ENCODE measurements at regions not wholly inside any gene's neighbourhood (a gene's known extent, or its start where the extent isn't known, plus 50 kb on each side); places are given as distances from the start of the nearest gene placed in this dataset.

GRCh38 chr2:7292154-7292691 lies 375.0 kb downstream of the RNF144A start:
- TF ChIP-seq, protein P1, sequence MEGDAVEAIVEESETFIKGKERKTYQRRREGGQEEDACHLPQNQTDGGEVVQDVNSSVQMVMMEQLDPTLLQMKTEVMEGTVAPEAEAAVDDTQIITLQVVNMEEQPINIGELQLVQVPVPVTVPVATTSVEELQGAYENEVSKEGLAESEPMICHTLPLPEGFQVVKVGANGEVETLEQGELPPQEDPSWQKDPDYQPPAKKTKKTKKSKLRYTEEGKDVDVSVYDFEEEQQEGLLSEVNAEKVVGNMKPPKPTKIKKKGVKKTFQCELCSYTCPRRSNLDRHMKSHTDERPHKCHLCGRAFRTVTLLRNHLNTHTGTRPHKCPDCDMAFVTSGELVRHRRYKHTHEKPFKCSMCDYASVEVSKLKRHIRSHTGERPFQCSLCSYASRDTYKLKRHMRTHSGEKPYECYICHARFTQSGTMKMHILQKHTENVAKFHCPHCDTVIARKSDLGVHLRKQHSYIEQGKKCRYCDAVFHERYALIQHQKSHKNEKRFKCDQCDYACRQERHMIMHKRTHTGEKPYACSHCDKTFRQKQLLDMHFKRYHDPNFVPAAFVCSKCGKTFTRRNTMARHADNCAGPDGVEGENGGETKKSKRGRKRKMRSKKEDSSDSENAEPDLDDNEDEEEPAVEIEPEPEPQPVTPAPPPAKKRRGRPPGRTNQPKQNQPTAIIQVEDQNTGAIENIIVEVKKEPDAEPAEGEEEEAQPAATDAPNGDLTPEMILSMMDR (conservative IDR thresholded peaks at IDR 0.05; ENCODE audit: low read depth, low read length): no peak
- Histone ChIP-seq H3K36me3 (ENCODE audit: insufficient read depth) (no peaks in the 10 kb centered on the region), H3K4me1 (ENCODE audit: low read depth, poor library complexity, severe bottlenecking) (no peaks in the 10 kb centered on the region), H4K20me1 (ENCODE audit: insufficient read depth) (no peaks in the 10 kb centered on the region), H3K27me3 (ENCODE audit: insufficient read depth, low read depth) (no peaks in the 10 kb centered on the region), H3K4me3 (IDR thresholded peaks at IDR 0.05; ENCODE audit: insufficient read depth, low read depth, low read length) (no peak overlapping the region), H3K4me2 (no peak overlapping the region), H2AFZ (ENCODE audit: low read depth) (no peak overlapping the region), H3K79me2 (ENCODE audit: insufficient read depth, low read depth) (no peaks in the 10 kb centered on the region), H3K9ac (no peak overlapping the region), H3K27ac (no peak overlapping the region)

- Histone ChIP-seq H3K4me1 (ENCODE audit: low read depth, poor library complexity, severe bottlenecking) (no peaks in the 10 kb centered on the region), H3K4me2 (no peak overlapping the region), H3K9ac (no peak overlapping the region), H3K27ac (no peak overlapping the region), H3K27me3 (ENCODE audit: insufficient read depth, low read depth) (no peaks in the 10 kb centered on the region), H3K4me3 (IDR thresholded peaks at IDR 0.05; ENCODE audit: insufficient read depth, low read depth, low read length) (no peak overlapping the region), H2AFZ (ENCODE audit: low read depth) (no peak overlapping the region), H4K20me1 (ENCODE audit: insufficient read depth) (no peaks in the 10 kb centered on the region), H3K36me3 (ENCODE audit: insufficient read depth) (no peaks in the 10 kb centered on the region), H3K79me2 (ENCODE audit: insufficient read depth, low read depth) (no peaks in the 10 kb centered on the region)
- TF ChIP-seq, protein P1 (conservative IDR thresholded peaks at IDR 0.05; ENCODE audit: low read depth, low read length): no peak
These were observed 392.4 kb downstream of the RNF144A start for GRCh38 chr2:7309582-7309981.

DNA sequence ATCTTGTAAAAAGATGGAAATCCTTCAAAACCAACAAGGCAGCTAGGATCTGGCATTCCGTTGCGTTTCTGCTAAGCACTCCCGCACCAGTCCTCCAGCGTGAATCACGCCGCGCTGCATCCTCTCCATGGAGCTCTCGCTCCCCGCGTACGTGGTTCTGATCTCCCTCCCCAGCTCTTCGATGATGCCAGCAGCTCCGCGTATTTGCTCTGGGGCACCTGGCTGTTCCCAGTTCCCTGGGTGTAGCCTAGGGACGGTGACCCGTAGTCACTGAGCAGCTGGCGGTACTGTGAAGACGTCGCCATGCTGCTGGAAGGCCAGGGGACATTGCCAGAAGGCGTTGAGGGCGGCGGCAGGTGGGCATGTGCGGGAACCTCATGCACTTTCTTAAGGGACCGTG lies 407.5 kb downstream of the RNF144A start:
- H3K27me3 ChIP-seq (ENCODE audit: insufficient read depth, low read depth): no peaks in the 10 kb centered on the region
- no peak overlapping the region for H3K4me2 ChIP-seq
- H3K36me3 ChIP-seq (ENCODE audit: insufficient read depth): no peaks in the 10 kb centered on the region
- H4K20me1 ChIP-seq (ENCODE audit: insufficient read depth): no peaks in the 10 kb centered on the region
- no peak overlapping the region for H3K9ac ChIP-seq
- no peaks in the 10 kb centered on the region for H3K79me2 ChIP-seq (ENCODE audit: insufficient read depth, low read depth)
- H3K4me1 ChIP-seq (ENCODE audit: low read depth, poor library complexity, severe bottlenecking): no peaks in the 10 kb centered on the region
- TF ChIP-seq, protein P1 (conservative IDR thresholded peaks at IDR 0.05; ENCODE audit: low read depth, low read length): no peak
- H3K27ac ChIP-seq: no peak overlapping the region
- H3K4me3 ChIP-seq (IDR thresholded peaks at IDR 0.05; ENCODE audit: insufficient read depth, low read depth, low read length): no peak overlapping the region
- no peak overlapping the region for H2AFZ ChIP-seq (ENCODE audit: low read depth)

DNA sequence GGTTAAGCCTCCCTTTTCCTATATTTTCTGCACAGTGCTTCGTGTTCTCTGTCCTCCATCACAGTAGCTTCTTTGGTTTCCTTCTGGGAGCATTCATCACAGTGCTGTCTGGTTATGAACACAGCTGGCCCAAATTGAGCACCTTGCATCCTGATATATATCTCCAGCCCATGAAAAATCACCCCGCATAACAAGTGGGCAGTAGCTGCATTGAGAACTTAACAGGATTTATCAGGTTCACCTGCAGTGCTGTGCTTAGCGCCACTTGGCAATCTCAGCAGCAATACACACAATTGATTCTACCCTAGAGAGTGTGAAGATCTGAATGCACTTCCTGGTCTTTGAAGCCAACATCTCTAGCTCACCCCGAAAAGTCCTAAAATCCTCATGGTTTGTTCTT lies 408.0 kb downstream of the RNF144A start:
- Histone ChIP-seq H3K4me3 (IDR thresholded peaks at IDR 0.05; ENCODE audit: insufficient read depth, low read depth, low read length) (no peak overlapping the region), H3K27ac (no peak overlapping the region), H3K36me3 (ENCODE audit: insufficient read depth) (no peaks in the 10 kb centered on the region), H3K4me1 (ENCODE audit: low read depth, poor library complexity, severe bottlenecking) (no peaks in the 10 kb centered on the region), H2AFZ (ENCODE audit: low read depth) (no peak overlapping the region), H3K9ac (no peak overlapping the region), H3K4me2 (no peak overlapping the region), H3K79me2 (ENCODE audit: insufficient read depth, low read depth) (no peaks in the 10 kb centered on the region), H4K20me1 (ENCODE audit: insufficient read depth) (no peaks in the 10 kb centered on the region), H3K27me3 (ENCODE audit: insufficient read depth, low read depth) (no peaks in the 10 kb centered on the region)
- TF ChIP-seq, protein P1 (conservative IDR thresholded peaks at IDR 0.05; ENCODE audit: low read depth, low read length): no peak

Data from KMS-11 (cell line).